HEK293 (cell line): ENCODE measurements at regions not wholly inside any gene's neighbourhood (a gene's known extent, or its start where the extent isn't known, plus 50 kb on each side); places are given as distances from the start of the nearest gene placed in this dataset.

Experiments
- CTCF ChIP-seq: fragments of 450-650 bp; formaldehyde crosslinking; IDR thresholded peaks from 2 replicates; pipeline ENCODE4 v1.5.1; 2016; ENCODE audit warnings: missing biosample characterization, missing genetic modification characterization
- PRDM1 ChIP-seq: fragments of 450-650 bp; formaldehyde crosslinking; IDR thresholded peaks from 2 replicates; pipeline ENCODE4; 2016; ENCODE audit warnings: missing biosample characterization, missing genetic modification characterization
- ZNF549 ChIP-seq: fragments of 450-650 bp; IDR thresholded peaks from 2 replicates; pipeline ENCODE4 v1.5.1; 2018; ENCODE audit warnings: missing biosample characterization, missing genetic modification characterization, mild to moderate bottlenecking, inconsistent platforms, moderate library complexity
- ZNF596 ChIP-seq: fragments of 450-650 bp; IDR thresholded peaks from 2 replicates; pipeline ENCODE4 v1.5.0; 2018; ENCODE audit warnings: missing biosample characterization, mild to moderate bottlenecking, missing genetic modification characterization, moderate library complexity
- ZNF658 ChIP-seq: fragments of 450-650 bp; formaldehyde crosslinking; IDR thresholded peaks from 2 replicates; pipeline ENCODE4; 2016; ENCODE audit warnings: missing biosample characterization, missing genetic modification characterization

DNA sequence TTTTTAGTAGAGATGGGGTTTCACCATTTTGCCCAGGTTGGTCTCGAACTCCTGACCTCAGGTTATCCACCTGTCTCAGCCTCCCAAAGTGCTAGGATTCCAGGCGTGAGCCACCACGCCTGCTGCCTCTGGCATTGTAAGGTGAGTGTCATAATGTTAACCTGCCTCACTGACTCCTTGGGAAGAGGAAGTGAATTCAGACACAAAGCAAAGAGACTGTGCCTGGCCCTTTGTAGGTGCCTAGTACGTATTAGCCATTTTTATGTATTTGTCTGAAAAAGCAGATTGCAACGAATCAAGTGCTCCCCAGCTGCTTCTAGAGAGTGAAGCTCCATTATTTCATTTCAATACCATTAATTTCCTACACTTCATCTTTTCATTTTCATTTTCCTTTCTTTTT is 260.5 kb downstream of the SAMD5 start:
- no peak for TF ChIP-seq ZNF549 (tag by site-specific recombination)
- TF ChIP-seq CTCF (tag by site-specific recombination) = no peak
- TF ChIP-seq PRDM1 (tag by site-specific recombination) = no peak
- no peak for TF ChIP-seq ZNF658 (tag by site-specific recombination)
- no peak for TF ChIP-seq ZNF596 (tag by site-specific recombination)
